Stimulated activated naive CD4-positive, alpha-beta T cell (primary cell): ENCODE measurements at regions not wholly inside any gene's neighbourhood (a gene's known extent, or its start where the extent isn't known, plus 50 kb on each side); places are given as distances from the start of the nearest gene placed in this dataset.

ENCODE experiments used
- DNase-seq, 6 experiments: peaks; one replicate each; lab custom pipeline; 2025; lab: John Stamatoyannopoulos, UW

- no peak for DNase-seq
Observed at GRCh38 chr4:114365591-114365990, 233.0 kb upstream of the UGT8 start.

GRCh38 chr4:114366368-114366767, 232.2 kb upstream of the UGT8 start:
- no peak for DNase-seq

- no peak for DNase-seq
Observed at GRCh38 chr4:114368751-114369150, 229.9 kb upstream of the UGT8 start.

- no peak for DNase-seq
Observed at GRCh38 chr4:114373508-114373907, 225.1 kb upstream of the UGT8 start.

- DNase-seq = no peak
Observed at GRCh38 chr4:114378305-114378903, 220.2 kb upstream of the UGT8 start.

- no peak for DNase-seq
Observed at GRCh38 chr4:114383067-114383466, 215.5 kb upstream of the UGT8 start.

- no peak for DNase-seq
Observed at GRCh38 chr4:114383721-114384120, 214.9 kb upstream of the UGT8 start.

- DNase-seq = peak in 1 of 6 experiments; percentile 5
Observed at GRCh38 chr4:114384629-114385028, 214.0 kb upstream of the UGT8 start.

GRCh38 chr4:114385195-114385985, 213.2 kb upstream of the UGT8 start:
- DNase-seq = no peak

- DNase-seq = peak in 1 of 6 experiments; percentile 7
Observed at GRCh38 chr4:114386637-114387233, 211.9 kb upstream of the UGT8 start.

- no peak for DNase-seq
Observed at GRCh38 chr4:114389070-114389685, 209.4 kb upstream of the UGT8 start.

- no peak for DNase-seq
Observed at GRCh38 chr4:114393295-114394038, 205.1 kb upstream of the UGT8 start.

GRCh38 chr4:114396808-114397207, 201.8 kb upstream of the UGT8 start:
- peak in 2 of 6 experiments; percentile 2 to 8 for DNase-seq

- no peak for DNase-seq
Observed at GRCh38 chr4:114398410-114398809, 200.2 kb upstream of the UGT8 start.

- no peak for DNase-seq
Observed at GRCh38 chr4:114399105-114399504, 199.5 kb upstream of the UGT8 start.

- DNase-seq = no peak
Observed at GRCh38 chr4:114400531-114400930, 198.1 kb upstream of the UGT8 start.

GRCh38 chr4:114401483-114401882, 197.1 kb upstream of the UGT8 start:
- DNase-seq = no peak

- DNase-seq = no peak
Observed at GRCh38 chr4:114417214-114417613, 181.4 kb upstream of the UGT8 start.

GRCh38 chr4:114420069-114420468, 178.5 kb upstream of the UGT8 start:
- DNase-seq = no peak

- DNase-seq = no peak
Observed at GRCh38 chr4:114423582-114423981, 175.0 kb upstream of the UGT8 start.

- DNase-seq = no peak
Observed at GRCh38 chr4:114435116-114435515, 163.5 kb upstream of the UGT8 start.

- DNase-seq = no peak
Observed at GRCh38 chr4:114442856-114443255, 155.8 kb upstream of the UGT8 start.
